ENCODE measurements at regions not wholly inside any gene's neighbourhood (a gene's known extent, or its start where the extent isn't known, plus 50 kb on each side); places are given as distances from the start of the nearest gene placed in this dataset.

GRCh38 chr1:104341944-104342343, 592.2 kb downstream of the AMY1C start:
- no peak for DNase-seq
- no peaks in the 10 kb centered on the region for H3K4me1 ChIP-seq
- intact Hi-C loops (cut with DNase I; ENCODE audit: low total_unique reads) = no loop called here
- H3K36me3 ChIP-seq = no peaks in the 10 kb centered on the region
- no peak overlapping the region for H3K27ac ChIP-seq
- H3K27me3 ChIP-seq (replicated peaks in 1 of 7) = no peaks in the 10 kb centered on the region
- H3K9me3 ChIP-seq = peaks cover 0 to 47% (median 14%) of the 10 kb centered on the region in 8 donors
- 58 to 71% (median 66%) methylated on average over 3 of the region's 3 CpGs for WGBS, 5 donors
- no peak overlapping the region for H3K4me3 ChIP-seq
- TF ChIP-seq POLR2A (IDR thresholded peaks at IDR 0.05) (no peak), POLR2AphosphoS5 (IDR thresholded peaks at IDR 0.05) (no peak)
- TF ChIP-seq, protein P1, sequence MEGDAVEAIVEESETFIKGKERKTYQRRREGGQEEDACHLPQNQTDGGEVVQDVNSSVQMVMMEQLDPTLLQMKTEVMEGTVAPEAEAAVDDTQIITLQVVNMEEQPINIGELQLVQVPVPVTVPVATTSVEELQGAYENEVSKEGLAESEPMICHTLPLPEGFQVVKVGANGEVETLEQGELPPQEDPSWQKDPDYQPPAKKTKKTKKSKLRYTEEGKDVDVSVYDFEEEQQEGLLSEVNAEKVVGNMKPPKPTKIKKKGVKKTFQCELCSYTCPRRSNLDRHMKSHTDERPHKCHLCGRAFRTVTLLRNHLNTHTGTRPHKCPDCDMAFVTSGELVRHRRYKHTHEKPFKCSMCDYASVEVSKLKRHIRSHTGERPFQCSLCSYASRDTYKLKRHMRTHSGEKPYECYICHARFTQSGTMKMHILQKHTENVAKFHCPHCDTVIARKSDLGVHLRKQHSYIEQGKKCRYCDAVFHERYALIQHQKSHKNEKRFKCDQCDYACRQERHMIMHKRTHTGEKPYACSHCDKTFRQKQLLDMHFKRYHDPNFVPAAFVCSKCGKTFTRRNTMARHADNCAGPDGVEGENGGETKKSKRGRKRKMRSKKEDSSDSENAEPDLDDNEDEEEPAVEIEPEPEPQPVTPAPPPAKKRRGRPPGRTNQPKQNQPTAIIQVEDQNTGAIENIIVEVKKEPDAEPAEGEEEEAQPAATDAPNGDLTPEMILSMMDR (IDR thresholded peaks at IDR 0.05 in 8 of 11, conservative IDR thresholded peaks at IDR 0.05 in 3 of 11) = no peak

DNA sequence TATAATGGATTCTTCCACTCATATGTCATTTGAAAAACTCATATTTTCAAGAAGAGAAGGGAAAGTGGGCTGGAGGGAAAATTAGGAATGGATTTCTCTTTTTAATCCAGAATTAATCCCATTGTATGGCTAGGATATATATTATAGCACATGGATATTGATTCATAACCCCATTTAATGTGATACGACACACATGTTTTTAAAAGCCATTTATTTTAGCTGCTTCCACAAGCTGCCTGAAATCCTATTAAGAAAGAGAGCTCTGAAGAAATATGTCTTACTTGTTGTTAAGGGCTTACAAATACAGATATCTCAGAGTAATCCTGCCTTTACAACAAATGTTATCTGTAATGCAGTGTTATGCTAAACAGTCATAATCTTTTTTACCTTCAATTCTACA, 598.6 kb downstream of the AMY1C start:
- H3K4me1 ChIP-seq = no peaks in the 10 kb centered on the region
- H3K36me3 ChIP-seq = no peaks in the 10 kb centered on the region
- H3K27ac ChIP-seq = no peak overlapping the region
- no peak for TF ChIP-seq POLR2A (IDR thresholded peaks at IDR 0.05)
- TF ChIP-seq POLR2AphosphoS5 (IDR thresholded peaks at IDR 0.05) = no peak
- TF ChIP-seq, protein P1 (IDR thresholded peaks at IDR 0.05 in 8 of 11, conservative IDR thresholded peaks at IDR 0.05 in 3 of 11) = no peak
- peaks cover 0 to 19% (median 7%) of the 10 kb centered on the region in 8 donors for H3K9me3 ChIP-seq
- no peak for DNase-seq
- 80 to 94% (median 90%) methylated on average over 1 of the region's 1 CpG for WGBS, 5 donors
- H3K4me3 ChIP-seq = no peak overlapping the region
- intact Hi-C loops (cut with DNase I; ENCODE audit: low total_unique reads) = no loop called here
- H3K27me3 ChIP-seq (replicated peaks in 1 of 7) = no peaks in the 10 kb centered on the region

- no peaks in the 10 kb centered on the region for H3K27me3 ChIP-seq (replicated peaks in 1 of 7)
- no peaks in the 10 kb centered on the region for H3K36me3 ChIP-seq
- TF ChIP-seq POLR2A (IDR thresholded peaks at IDR 0.05) (no peak), POLR2AphosphoS5 (IDR thresholded peaks at IDR 0.05) (no peak)
- TF ChIP-seq, protein P1 (IDR thresholded peaks at IDR 0.05 in 8 of 11, conservative IDR thresholded peaks at IDR 0.05 in 3 of 11) = no peak
- no peak overlapping the region for H3K27ac ChIP-seq
- DNase-seq = no peak
- 5 to 36% (median 19%) methylated on average over 1 of the region's 1 CpG for WGBS, 5 donors
- no peak overlapping the region for H3K4me3 ChIP-seq
- peaks cover 0 to 8% (median 0%) of the 10 kb centered on the region in 8 donors for H3K9me3 ChIP-seq
- no peaks in the 10 kb centered on the region for H3K4me1 ChIP-seq
- intact Hi-C loops (cut with DNase I; ENCODE audit: low total_unique reads) = no loop called here
Observed at GRCh38 chr1:104353580-104353979, 603.9 kb downstream of the AMY1C start.

GRCh38 chr1:104358086-104358485, 608.4 kb downstream of the AMY1C start:
- Histone ChIP-seq H3K9me3 (peaks cover 0 to 4% (median 0%) of the 10 kb centered on the region in 8 donors), H3K27ac (no peak overlapping the region), H3K36me3 (no peaks in the 10 kb centered on the region), H3K4me3 (no peak overlapping the region), H3K27me3 (replicated peaks in 1 of 7) (no peaks in the 10 kb centered on the region), H3K4me1 (no peaks in the 10 kb centered on the region)
- no peak for DNase-seq
- intact Hi-C loops (cut with DNase I; ENCODE audit: low total_unique reads) = no loop called here
- no peak for TF ChIP-seq POLR2A (IDR thresholded peaks at IDR 0.05)
- TF ChIP-seq POLR2AphosphoS5 (IDR thresholded peaks at IDR 0.05) = no peak
- WGBS, 5 donors = 67 to 81% (median 68%) methylated on average over 1 of the region's 1 CpG

- intact Hi-C loops (cut with DNase I; ENCODE audit: low total_unique reads) = no loop called here
- H3K36me3 ChIP-seq = no peaks in the 10 kb centered on the region
- H3K27ac ChIP-seq = no peak overlapping the region
- 62 to 80% (median 75%) methylated on average over 3 of the region's 3 CpGs for WGBS, 5 donors
- H3K27me3 ChIP-seq (replicated peaks in 1 of 7) = no peaks in the 10 kb centered on the region
- DNase-seq = no peak
- TF ChIP-seq, protein P1 (IDR thresholded peaks at IDR 0.05 in 8 of 11, conservative IDR thresholded peaks at IDR 0.05 in 3 of 11) = no peak
- TF ChIP-seq POLR2AphosphoS5 (IDR thresholded peaks at IDR 0.05) (no peak), POLR2A (IDR thresholded peaks at IDR 0.05) (no peak)
- H3K4me1 ChIP-seq = no peaks in the 10 kb centered on the region
- peaks cover 0 to 4% (median 0%) of the 10 kb centered on the region in 8 donors for H3K9me3 ChIP-seq
- no peak overlapping the region for H3K4me3 ChIP-seq
Observed at GRCh38 chr1:104358621-104359020, 608.9 kb downstream of the AMY1C start.
